ENCODE measurements at regions not wholly inside any gene's neighbourhood (a gene's known extent, or its start where the extent isn't known, plus 50 kb on each side); places are given as distances from the start of the nearest gene placed in this dataset.

DNA sequence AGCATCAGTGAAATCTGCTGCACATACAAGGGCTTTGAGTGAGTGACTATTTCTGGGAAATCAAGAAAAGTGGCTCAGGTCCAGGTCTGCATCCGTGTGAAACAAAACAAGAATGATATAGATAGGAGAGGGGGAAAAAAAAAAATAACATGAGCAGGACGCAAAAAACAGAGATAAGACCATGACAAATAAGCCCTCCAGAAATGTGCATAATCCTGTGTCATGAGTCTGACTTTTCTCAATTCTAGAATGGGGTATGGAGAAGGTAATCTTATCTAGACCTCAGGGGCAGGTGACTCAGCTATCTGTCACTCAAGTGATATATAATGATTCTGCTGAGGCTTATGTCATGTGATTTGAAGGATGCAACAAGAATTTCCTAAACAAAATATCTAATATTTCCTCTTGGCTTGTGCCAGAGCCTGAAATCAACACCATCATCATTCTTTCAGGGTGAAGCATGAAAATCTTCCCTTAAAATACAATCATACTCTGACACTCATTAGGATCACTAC is 250.0 kb downstream of the PHLDA1 start:
- H3K4ac ChIP-seq (ENCODE audit: low read depth, low read length), result peak overlapping the region; percentile 85; the same call in 1 of the 2 replicates
- no peaks in the 10 kb centered on the region for H3K36me3 ChIP-seq (ENCODE audit: control insufficient read depth, insufficient read depth, low read length)
- no peak overlapping the region for H3K4me3 ChIP-seq (ENCODE audit: insufficient read depth, low read depth, low read length)
- in situ Hi-C loops (cut with MboI; ENCODE audit: low sequenced_read_pairs) (no loop called here), dilution Hi-C loops (cut with HindIII; ENCODE audit: low sequenced_read_pairs, unreplicated experiment) (no loop called here), intact Hi-C loops (cut with micrococcal nuclease) (no loop called here)
- no peaks in the 10 kb centered on the region for H3K27me3 ChIP-seq (ENCODE audit: control insufficient read depth, insufficient read depth, low read length)
- no peak overlapping the region for H3K4me2 ChIP-seq (ENCODE audit: low read depth, low read length)
- H3K56ac ChIP-seq (ENCODE audit: extremely low read depth, insufficient read depth, low read length), result no peak overlapping the region
- no peak overlapping the region for H3K9ac ChIP-seq (ENCODE audit: low read depth, low read length)
- no peaks in the 10 kb centered on the region for H4K20me1 ChIP-seq (ENCODE audit: insufficient read depth, low read length)
- no peak for TF ChIP-seq SMC3 (IDR thresholded peaks at IDR 0.05; ENCODE audit: low read depth, low read length)
- TF ChIP-seq, protein P1, sequence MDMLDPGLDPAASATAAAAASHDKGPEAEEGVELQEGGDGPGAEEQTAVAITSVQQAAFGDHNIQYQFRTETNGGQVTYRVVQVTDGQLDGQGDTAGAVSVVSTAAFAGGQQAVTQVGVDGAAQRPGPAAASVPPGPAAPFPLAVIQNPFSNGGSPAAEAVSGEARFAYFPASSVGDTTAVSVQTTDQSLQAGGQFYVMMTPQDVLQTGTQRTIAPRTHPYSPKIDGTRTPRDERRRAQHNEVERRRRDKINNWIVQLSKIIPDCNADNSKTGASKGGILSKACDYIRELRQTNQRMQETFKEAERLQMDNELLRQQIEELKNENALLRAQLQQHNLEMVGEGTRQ (IDR thresholded peaks at IDR 0.05; ENCODE audit: low read depth, low read length), result peak; percentile 27; the same call in 1 of the 2 replicates
- peak; percentile 38; the same call in 1 of the 2 replicates for TF ChIP-seq BHLHE40 (IDR thresholded peaks at IDR 0.05; ENCODE audit: low read depth, low read length)
- 0 out of 2 replicates have a peak, but pooled peaks have one; percentile 5 for TF ChIP-seq CEBPB (IDR thresholded peaks at IDR 0.05; ENCODE audit: low read depth, low read length)
- no peak overlapping the region for H2AFZ ChIP-seq (replicated peaks; ENCODE audit: low read length, poor library complexity)
- ATAC-seq (ENCODE audit: low read depth) (peak; percentile 56), DNase-seq (peak; percentile 81)
- 0% methylated on average over 1 of the region's 2 CpGs; no CpG with 5 or more reads in 1 of the 2 experiments for WGBS, 2 experiments (ENCODE audit: extremely low coverage in 2 of 2, insufficient read length in 1 of 2)
- H3K4me1 ChIP-seq (ENCODE audit: control insufficient read depth, insufficient read depth, low read length), result peaks cover 21% of the 10 kb centered on the region
- H2BK20ac ChIP-seq (ENCODE audit: low read depth, low read length), result peak overlapping the region; percentile 90
- no peak overlapping the region for H4K5ac ChIP-seq (ENCODE audit: low read depth, low read length)
- H2AK9ac ChIP-seq (replicated peaks; ENCODE audit: low read depth, low read length, poor library complexity), result no peak overlapping the region
- ChIA-PET CTCF (interaction anchor here (1.2 to 1.5 kb wide), 3 partner anchors 12 to 159 kb away, joined by 3 to 9 read pairs (median 6); no protein-coding TSS in a partner anchor), POLR2A (ENCODE audit: unreplicated experiment) (interaction anchor here (1.0 kb wide), 1 partner anchor 250 kb away, joined by 3 read pairs; the partner anchor contains the start of gene PHLDA1)
- H3K79me1 ChIP-seq (ENCODE audit: low read depth in 1 of 2, low read length in 2 of 2), result 0 out of 4 replicates have a peak, but pooled peaks cover 0 to 4% of the 10 kb centered on the region in 2 experiments
- H3K27ac ChIP-seq (ENCODE audit: insufficient read depth, low read length), result no peak overlapping the region
- BruUV-seq (replicated peaks), result no TSS peak
- no peak overlapping the region for H2BK5ac ChIP-seq (ENCODE audit: low read depth, low read length, poor library complexity, severe bottlenecking)
- peak overlapping the region; percentile 69 for H3K18ac ChIP-seq (ENCODE audit: low read depth, low read length)
- peak overlapping the region; percentile 53; the same call in 1 of the 2 replicates for H3K14ac ChIP-seq (replicated peaks; ENCODE audit: low read depth, low read length)
- peak overlapping the region in 1 of 2 experiments; percentile 92; a peak in 2 of 4 replicates for H4K8ac ChIP-seq (ENCODE audit: low read depth in 2 of 2, low read length in 2 of 2)
- 0 out of 2 replicates have a peak overlapping the region, but pooled peaks have one; percentile 4 for H3K23ac ChIP-seq (ENCODE audit: low read depth, low read length)
- H2BK120ac ChIP-seq (ENCODE audit: low read depth, low read length), result peak overlapping the region; percentile 78
- peaks cover 17% of the 10 kb centered on the region for H3K9me1 ChIP-seq (ENCODE audit: insufficient read depth, low read length)
- H2AK5ac ChIP-seq (ENCODE audit: low read depth, low read length), result peak overlapping the region; percentile 93; the same call in 1 of the 2 replicates
- H4K91ac ChIP-seq (ENCODE audit: insufficient read depth, low read depth, low read length), result peak overlapping the region; percentile 86
- peak overlapping the region; percentile 97; the same call in 2 of the 3 replicates for H2BK15ac ChIP-seq (ENCODE audit: low read depth, low read length)
- H3K9me3 ChIP-seq (ENCODE audit: control insufficient read depth, insufficient read depth, low read length), result no peaks in the 10 kb centered on the region
